ENCODE measurements at regions not wholly inside any gene's neighbourhood (a gene's known extent, or its start where the extent isn't known, plus 50 kb on each side); places are given as distances from the start of the nearest gene placed in this dataset.

GRCh38 chr3:72307438-72308115 lies 522.6 kb upstream of the PROK2 start:
- DNase-seq (ENCODE audit: low read depth), result peak; percentile 48

GRCh38 chr3:72306800-72307341 lies 521.9 kb upstream of the PROK2 start:
- DNase-seq (ENCODE audit: low read depth), result peak; percentile 89

GRCh38 chr3:72303926-72304325 lies 519.0 kb upstream of the PROK2 start:
- no peak for DNase-seq (ENCODE audit: low read depth)

DNA sequence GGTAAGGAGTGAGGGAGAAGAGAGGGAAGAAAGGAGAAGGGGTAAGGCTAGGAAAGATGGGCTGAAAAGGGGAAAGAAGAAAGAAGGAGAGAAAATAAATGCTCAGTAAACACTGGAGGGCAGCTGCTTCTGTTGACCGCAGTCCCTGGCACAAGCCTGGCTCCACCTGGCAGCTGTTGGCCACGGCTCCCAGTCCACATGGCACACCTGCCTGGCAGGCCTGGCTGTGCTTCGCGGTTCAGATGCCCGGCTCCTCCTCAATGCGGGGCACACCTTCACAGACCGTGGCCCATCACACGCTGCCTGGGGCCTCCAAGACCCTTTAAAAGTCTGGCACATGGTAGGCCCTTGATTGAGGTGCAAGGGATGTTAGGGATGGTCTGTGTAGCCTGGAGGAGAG lies 516.8 kb upstream of the PROK2 start:
- no peak for DNase-seq (ENCODE audit: low read depth)

GRCh38 chr3:72300621-72301020 lies 515.7 kb upstream of the PROK2 start:
- no peak for DNase-seq (ENCODE audit: low read depth)

- DNase-seq (ENCODE audit: low read depth), result no peak
Measured at GRCh38 chr3:72299823-72300222, 514.9 kb upstream of the PROK2 start.

DNA sequence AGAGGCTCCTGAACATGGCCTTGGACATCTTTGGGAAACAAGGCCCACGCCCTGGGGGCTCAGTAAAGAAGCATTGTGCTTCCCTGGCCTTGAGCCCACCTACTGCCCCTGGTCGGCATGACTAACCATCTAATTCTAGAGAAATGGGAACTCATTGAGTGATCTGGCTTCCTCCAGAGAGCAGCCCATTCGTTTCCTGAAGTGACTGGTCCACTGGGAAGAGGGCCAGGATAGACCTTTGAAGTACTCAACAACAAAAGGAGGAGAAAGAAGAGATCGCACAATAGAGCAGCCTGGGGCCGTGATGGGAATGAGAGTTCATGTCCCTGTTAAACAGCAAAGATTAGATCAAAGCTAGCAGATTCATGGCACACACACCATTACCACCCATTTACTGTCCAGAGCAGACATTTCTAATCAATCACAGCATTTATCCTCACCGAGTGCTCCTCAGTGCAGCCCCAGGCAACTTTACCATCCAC lies 514.4 kb upstream of the PROK2 start:
- DNase-seq (ENCODE audit: low read depth), result no peak

- DNase-seq (ENCODE audit: low read depth), result no peak
Measured at GRCh38 chr3:72298201-72299152, 513.5 kb upstream of the PROK2 start.

DNA sequence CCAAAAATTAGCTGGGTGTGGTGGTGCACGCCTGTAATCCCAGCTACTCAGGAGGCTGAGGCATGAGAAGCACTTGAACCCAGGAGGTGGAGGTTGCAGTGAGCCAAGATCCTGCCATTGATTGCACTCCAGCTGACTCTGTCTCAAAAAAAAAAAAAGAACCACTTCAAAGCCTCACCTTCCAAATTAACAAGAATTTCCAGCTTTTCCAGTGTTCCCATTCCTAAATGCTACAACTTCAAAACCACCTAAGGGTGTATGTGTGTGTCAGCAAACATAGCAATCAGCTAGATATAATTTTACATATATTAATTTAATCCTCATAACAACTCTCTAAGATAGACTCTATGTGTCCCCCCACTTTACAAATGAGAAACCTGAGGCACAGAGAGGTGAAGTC lies 512.5 kb upstream of the PROK2 start:
- DNase-seq (ENCODE audit: low read depth), result no peak

GRCh38 chr3:72296477-72297111 lies 511.6 kb upstream of the PROK2 start:
- DNase-seq (ENCODE audit: low read depth), result no peak

GRCh38 chr3:72295962-72296450 lies 511.1 kb upstream of the PROK2 start:
- DNase-seq (ENCODE audit: low read depth), result no peak

DNA sequence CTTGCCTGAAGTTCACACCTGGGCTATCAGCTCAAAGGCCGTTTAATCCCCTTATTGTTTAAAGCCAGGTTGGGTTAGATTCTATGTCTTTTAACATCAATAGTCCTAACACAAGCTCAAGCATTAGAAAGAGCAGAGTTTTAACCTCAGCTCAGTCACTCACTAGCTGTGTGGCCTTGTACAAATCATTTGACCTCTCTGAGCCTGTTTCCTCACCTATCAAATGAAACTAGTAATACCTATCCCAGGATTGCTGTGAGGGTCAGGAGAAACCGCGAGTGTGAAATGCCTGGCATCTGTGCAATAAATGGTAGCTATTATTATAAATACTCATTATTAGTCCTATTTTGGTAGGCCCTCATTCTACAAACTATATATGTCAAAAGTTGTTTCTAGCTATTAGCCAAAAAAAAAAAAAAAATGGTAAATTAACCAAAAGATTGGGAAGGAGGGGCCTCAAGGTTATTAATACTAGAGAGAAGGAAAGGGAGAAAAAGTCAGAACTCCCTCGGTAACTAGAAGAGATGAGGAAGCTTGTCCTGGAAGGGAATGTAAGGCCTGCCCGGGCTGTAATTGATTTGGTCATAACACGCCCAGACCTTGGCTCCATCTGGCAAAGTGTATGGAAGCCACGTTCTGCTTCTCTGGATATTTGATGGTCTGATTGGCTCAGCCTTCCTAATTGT lies 510.5 kb upstream of the PROK2 start:
- DNase-seq (ENCODE audit: low read depth), result no peak

DNA sequence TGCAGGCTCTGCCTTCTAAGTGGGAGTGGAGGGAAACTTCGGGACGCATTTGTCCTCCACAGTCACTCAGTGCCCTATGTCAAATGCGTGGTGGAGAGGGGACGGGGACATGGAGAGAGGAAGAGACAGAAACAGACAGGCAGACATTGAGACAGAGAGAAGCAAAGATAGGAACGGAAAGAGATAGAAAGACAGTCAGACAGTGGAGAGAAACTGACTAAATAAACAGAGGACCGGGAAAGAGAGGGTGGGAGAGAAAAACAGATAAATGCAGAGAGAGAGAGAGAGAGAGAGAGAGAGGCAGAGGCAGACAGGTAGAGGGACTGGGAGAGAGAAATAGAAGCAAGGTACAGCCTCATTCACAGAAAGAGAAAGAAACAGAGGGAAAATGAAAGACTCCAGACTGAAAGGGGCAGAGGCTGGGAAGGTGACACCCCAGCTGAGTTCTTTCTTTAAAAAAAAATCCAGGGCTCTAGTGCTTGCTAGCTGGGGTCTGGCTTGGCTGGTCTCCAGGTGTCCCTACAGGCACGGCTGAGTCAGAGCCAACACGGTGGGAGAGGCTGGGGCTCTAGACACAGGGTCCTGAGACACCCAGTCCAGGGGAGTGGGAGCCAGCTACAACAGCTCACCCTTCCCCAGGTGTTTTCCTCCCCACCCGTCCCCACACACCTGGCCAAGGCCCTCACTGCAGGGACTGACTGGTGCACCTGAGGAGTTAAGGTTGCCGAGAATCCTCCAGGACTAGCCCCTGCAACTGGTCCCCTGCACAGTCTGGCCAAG lies 506.1 kb upstream of the PROK2 start:
- DNase-seq (ENCODE audit: low read depth), result no peak

DNA sequence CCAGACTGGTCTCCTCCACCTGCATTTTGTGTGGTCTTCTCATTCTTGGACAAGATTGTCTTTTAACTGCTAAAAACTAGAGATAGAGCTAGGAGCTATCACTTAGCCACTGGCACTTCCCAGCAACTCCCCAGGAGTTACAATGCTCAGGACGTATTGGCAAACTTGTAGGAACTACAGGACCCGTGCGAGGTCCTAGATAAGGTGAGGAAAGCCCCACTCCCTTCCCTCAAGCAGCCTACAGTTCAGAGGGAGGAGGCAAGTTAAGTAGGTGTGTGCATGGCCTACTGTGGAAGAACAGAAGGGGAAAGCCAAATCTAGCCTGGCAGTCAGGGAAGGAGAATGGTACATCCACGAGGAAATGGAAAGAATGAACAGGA lies 504.7 kb upstream of the PROK2 start:
- DNase-seq (ENCODE audit: low read depth), result no peak

DNA sequence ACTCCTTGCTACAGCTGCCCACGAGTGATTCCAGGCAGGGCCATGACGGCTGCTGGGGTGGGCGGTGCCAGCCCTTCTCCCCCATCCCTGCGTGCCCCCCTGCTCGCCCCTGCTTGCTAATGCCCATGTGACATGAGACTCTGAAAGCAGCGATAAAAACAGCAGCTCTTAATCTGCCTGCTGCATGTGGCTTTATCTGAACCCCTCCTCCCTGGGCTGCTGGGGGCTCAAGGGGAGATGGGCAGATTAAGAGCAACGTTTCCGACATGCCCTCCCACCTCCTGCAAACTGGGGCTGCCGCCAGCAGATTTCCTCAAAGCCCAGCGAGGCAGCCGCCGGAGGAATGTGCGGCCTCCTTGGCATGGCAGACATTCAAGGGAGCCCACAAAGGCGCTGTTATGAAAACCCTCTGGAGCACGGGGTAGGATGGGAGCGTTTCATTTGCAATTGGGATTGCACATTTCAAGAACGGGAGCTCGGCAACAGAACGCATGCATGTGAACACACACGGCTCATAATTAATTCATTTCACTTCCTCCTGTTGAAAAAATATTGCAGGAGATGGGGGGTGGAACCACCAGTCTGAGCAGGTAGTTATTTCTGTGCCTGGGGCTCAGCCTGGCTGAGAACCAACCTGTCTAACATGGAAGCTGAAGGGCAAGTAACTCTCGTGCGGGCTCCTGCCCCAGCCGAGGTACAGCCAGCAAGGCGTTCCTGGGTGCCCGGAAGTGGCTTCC lies 504.2 kb upstream of the PROK2 start:
- DNase-seq (ENCODE audit: low read depth), result peak; percentile 82

DNA sequence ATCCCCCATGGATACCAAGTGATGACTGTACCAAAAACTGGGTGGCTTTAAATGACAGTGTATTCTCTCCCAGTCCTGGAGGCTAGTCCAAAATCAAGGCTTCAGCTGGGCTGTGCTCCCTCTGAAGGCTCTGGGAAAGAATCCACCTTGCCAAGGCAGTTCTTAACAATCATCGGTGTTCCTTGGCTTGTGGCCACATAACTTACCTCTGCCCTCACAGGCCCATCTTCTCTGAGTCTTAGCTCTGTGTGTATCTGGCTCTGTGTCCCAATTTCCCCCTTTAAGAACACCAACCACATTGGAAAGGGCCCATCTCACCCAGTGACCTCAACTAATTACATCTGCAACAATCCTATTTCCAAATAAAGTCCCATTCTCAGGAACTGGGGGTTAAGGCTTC lies 503.0 kb upstream of the PROK2 start:
- DNase-seq (ENCODE audit: low read depth), result peak; percentile 22

DNA sequence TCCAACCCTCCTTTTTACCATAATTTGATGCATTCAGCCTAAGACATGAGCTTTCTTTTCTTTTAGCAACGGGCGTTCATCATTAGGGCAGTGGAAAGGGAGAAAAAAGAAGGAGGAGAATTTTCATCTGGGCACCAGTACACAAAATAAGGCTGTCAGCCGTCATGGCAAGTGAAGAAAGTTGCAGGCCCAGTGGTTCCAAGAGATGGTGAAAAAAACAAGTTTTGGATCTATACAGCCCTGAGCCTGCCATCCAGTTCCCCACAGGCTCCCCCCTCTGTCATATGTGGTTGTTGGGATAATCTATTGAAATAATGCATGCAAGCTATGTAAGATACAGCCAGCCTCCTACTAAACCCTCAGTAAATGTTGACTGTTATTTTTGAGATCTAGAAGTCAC lies 500.6 kb upstream of the PROK2 start:
- no peak for DNase-seq (ENCODE audit: low read depth)

GRCh38 chr3:72284471-72284870 lies 499.5 kb upstream of the PROK2 start:
- no peak for DNase-seq (ENCODE audit: low read depth)

DNA sequence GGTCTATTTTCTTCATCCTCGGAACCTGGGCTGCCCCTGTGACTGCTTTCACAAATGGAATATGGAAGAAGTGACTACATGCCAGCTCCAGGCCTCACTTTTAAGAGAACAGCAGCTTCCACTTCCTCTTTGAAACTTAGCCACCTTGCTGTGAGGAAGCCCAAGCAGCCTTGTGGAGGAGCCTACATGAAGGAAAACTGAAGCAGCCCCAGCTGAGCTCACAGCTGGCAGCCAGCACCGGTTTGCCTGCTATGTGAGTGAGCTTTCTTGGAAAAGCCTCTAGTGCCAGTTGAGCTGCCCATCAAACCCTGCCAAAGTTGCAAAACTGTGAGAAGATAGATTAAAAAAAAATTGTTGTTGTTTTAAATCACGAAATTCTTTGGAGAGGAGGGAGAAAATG lies 498.0 kb upstream of the PROK2 start:
- DNase-seq (ENCODE audit: low read depth), result no peak

DNA sequence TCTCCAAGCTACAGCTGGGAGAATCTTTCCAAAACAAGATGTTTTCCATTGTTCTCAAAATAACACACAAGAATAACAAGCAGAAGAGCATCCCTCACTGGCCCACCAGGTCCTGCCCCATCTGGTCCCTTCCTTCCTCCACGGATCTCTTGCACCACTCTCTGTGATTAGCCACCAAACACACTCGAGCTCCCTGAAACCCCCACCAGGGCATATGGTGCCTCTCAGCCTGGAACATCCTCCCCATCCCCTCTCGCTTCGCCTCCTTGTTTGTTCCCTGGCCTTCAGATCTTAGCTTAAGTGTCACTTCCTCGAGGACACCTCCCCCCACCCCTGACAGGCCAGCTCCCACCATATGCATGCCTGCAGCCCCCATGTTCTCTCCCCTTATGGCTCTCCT lies 496.6 kb upstream of the PROK2 start:
- no peak for DNase-seq (ENCODE audit: low read depth)

Data from renal cortical epithelial cell (primary cell).